ENCODE measurements at regions not wholly inside any gene's neighbourhood (a gene's known extent, or its start where the extent isn't known, plus 50 kb on each side); places are given as distances from the start of the nearest gene placed in this dataset.

DNA sequence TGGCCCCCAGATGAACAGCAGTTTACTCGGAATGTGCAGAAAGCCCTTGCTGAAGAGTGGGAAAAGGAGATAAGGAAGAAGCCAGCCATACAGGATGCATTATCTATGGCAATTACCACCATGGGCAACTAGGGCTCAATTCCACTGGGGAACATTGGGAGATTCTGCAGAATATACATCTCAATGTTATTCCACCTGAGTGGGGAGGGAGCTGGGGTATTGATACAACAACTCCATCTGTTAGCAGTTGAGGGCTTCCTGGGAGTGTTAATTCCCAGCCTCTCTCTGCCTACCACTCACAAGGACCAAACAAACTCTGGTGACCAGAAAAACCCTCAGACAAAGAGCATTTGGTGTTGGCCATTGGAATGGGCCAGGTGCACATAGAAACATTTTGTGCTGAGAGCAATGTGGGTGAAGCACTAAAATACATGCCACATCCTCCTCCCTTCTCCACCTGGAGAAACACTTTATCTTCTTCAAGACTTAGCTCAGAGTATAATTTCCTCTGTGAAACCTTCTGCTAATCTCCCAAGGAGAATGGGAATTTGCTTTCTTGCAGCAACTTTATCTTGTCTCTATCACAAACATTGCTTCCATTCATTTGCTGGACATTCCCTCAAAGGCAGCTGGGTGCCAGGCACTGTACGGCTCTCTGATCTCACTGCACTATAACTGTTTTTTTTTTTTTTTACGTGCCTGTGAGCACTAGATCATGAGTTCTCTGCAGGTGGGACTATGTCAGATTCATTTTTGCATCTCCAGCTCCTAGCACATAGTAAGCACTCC is 292.2 kb downstream of the MN1 start:
- TF ChIP-seq, protein P1, sequence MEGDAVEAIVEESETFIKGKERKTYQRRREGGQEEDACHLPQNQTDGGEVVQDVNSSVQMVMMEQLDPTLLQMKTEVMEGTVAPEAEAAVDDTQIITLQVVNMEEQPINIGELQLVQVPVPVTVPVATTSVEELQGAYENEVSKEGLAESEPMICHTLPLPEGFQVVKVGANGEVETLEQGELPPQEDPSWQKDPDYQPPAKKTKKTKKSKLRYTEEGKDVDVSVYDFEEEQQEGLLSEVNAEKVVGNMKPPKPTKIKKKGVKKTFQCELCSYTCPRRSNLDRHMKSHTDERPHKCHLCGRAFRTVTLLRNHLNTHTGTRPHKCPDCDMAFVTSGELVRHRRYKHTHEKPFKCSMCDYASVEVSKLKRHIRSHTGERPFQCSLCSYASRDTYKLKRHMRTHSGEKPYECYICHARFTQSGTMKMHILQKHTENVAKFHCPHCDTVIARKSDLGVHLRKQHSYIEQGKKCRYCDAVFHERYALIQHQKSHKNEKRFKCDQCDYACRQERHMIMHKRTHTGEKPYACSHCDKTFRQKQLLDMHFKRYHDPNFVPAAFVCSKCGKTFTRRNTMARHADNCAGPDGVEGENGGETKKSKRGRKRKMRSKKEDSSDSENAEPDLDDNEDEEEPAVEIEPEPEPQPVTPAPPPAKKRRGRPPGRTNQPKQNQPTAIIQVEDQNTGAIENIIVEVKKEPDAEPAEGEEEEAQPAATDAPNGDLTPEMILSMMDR (IDR thresholded peaks at IDR 0.05 in 4 of 5, conservative IDR thresholded peaks at IDR 0.05 in 1 of 5) = no peak
- TF ChIP-seq POLR2A (IDR thresholded peaks at IDR 0.05) = no peak

Data from gastrocnemius medialis (tissue), 4 donors.